HFFc6 (cell line): ENCODE measurements at regions not wholly inside any gene's neighbourhood (a gene's known extent, or its start where the extent isn't known, plus 50 kb on each side); places are given as distances from the start of the nearest gene placed in this dataset.

Experiments used
- DNase-seq: peaks from one replicate; pipeline ENCODE4 v3.0.0-alpha.2; 2018
- H3K27ac Mint-ChIP-seq: 2 replicates; pipeline ENCODE4 v1.8.0; 2020; ENCODE audit warnings: mild to moderate bottlenecking, mixed read lengths
- H3K27me3 Mint-ChIP-seq: 2 replicates; pipeline ENCODE4 v1.8.0; 2021; ENCODE audit warnings: mild to moderate bottlenecking, moderate library complexity, mixed read lengths; ENCODE audit not compliant: insufficient read depth
- H3K36me3 Mint-ChIP-seq: 2 replicates; pipeline ENCODE4 v1.8.0; 2021; ENCODE audit warnings: low read depth, mixed read lengths
- H3K4me1 Mint-ChIP-seq: 2 replicates; pipeline ENCODE4 v1.8.0; 2020; ENCODE audit warnings: low read depth, mixed read lengths
- H3K4me3 Mint-ChIP-seq: 2 replicates; pipeline ENCODE4 v1.8.0; 2020; ENCODE audit warnings: mild to moderate bottlenecking, moderate library complexity, mixed read lengths
- H3K9me3 Mint-ChIP-seq: 2 replicates; pipeline ENCODE4 v1.8.0; 2020; ENCODE audit warnings: mild to moderate bottlenecking, mixed read lengths
- TF ChIP-seq, protein P1 (sequence below): fragments of 200-600 bp; sonication (generic); IDR thresholded peaks from 2 replicates; pipeline ENCODE4 v1.5.0; 2021; ENCODE audit warnings: antibody characterized with exemption, mild to moderate bottlenecking

DNA sequence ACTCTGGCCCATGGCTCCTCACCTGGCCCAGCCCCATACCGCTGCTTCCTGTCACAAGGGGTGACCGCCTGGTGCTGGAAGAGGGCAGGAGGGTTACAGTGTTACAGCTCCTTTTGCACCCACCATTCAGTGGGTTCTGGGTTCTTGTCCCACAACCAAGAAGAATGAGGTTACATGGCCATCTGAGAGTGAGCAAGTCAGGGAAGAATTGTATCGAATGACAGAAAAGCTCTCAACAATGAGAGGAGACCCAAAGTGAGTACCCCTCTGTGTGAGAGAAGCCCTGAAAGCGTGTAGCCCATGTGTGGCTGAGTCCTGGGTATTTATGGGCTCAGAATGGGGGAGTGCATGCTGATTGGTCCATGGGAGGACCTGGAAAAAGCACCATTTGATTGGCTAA, 888.5 kb downstream of the ADGRL2 start:
- H3K4me1 Mint-ChIP-seq, result no peaks in the 10 kb centered on the region
- no peak for DNase-seq
- TF ChIP-seq, protein P1, sequence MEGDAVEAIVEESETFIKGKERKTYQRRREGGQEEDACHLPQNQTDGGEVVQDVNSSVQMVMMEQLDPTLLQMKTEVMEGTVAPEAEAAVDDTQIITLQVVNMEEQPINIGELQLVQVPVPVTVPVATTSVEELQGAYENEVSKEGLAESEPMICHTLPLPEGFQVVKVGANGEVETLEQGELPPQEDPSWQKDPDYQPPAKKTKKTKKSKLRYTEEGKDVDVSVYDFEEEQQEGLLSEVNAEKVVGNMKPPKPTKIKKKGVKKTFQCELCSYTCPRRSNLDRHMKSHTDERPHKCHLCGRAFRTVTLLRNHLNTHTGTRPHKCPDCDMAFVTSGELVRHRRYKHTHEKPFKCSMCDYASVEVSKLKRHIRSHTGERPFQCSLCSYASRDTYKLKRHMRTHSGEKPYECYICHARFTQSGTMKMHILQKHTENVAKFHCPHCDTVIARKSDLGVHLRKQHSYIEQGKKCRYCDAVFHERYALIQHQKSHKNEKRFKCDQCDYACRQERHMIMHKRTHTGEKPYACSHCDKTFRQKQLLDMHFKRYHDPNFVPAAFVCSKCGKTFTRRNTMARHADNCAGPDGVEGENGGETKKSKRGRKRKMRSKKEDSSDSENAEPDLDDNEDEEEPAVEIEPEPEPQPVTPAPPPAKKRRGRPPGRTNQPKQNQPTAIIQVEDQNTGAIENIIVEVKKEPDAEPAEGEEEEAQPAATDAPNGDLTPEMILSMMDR, result no peak
- peaks cover 45% of the 10 kb centered on the region for H3K9me3 Mint-ChIP-seq
- H3K27ac Mint-ChIP-seq, result no peak overlapping the region
- no peak overlapping the region for H3K4me3 Mint-ChIP-seq
- H3K27me3 Mint-ChIP-seq, result no peaks in the 10 kb centered on the region
- 0 out of 2 replicates have a peak, but pooled peaks cover 5% of the 10 kb centered on the region for H3K36me3 Mint-ChIP-seq

DNA sequence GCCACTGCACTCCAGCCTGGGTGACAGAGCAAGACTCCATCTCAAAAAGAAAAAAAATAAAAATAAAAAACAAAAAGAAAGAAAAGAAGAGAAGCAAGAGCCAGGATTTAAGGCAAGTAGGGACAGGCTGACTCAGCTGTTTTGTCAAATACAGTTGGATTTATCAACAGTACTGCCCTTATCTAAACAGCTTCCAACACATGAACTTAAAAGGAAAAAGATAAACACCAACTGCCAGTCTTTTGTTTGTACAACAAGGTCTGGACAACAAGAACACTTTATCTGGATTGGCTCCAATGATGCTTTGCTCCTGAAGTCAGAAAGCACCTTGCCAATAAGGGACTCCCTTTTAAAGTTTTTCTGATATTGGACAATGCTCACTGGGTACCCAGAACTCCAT, 886.0 kb downstream of the ADGRL2 start:
- Mint-ChIP-seq H3K27me3 (no peaks in the 10 kb centered on the region), H3K36me3 (0 out of 2 replicates have a peak, but pooled peaks cover 5% of the 10 kb centered on the region), H3K27ac (no peak overlapping the region), H3K4me3 (no peak overlapping the region), H3K9me3 (peaks cover 60% of the 10 kb centered on the region), H3K4me1 (no peaks in the 10 kb centered on the region)
- no peak for DNase-seq
- TF ChIP-seq, protein P1, result no peak

DNA sequence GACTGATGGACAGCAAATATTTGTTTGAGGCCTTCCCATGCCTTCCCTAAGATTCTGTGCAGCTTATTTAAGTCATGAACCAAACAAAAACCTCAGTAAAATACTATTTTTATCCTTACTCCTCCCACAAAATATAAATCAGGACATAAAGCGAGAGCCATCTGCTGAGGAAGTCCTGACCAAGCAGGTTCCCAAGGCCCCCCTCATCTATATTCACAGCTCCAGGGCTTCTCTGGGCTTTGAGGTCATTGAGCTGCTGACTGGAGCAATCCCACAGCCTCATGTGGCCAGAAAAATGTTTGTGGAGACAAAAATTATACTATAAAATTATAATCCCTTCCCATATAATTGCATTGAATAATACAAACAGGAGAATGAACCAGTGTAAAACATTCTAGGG, 846.2 kb downstream of the ADGRL2 start:
- Mint-ChIP-seq H3K9me3 (peaks cover 44% of the 10 kb centered on the region), H3K4me3 (no peak overlapping the region), H3K27me3 (no peaks in the 10 kb centered on the region), H3K27ac (no peak overlapping the region), H3K4me1 (no peaks in the 10 kb centered on the region), H3K36me3 (peaks cover 5% of the 10 kb centered on the region; the same call in 1 of the 2 replicates)
- TF ChIP-seq, protein P1, result no peak
- no peak for DNase-seq

DNA sequence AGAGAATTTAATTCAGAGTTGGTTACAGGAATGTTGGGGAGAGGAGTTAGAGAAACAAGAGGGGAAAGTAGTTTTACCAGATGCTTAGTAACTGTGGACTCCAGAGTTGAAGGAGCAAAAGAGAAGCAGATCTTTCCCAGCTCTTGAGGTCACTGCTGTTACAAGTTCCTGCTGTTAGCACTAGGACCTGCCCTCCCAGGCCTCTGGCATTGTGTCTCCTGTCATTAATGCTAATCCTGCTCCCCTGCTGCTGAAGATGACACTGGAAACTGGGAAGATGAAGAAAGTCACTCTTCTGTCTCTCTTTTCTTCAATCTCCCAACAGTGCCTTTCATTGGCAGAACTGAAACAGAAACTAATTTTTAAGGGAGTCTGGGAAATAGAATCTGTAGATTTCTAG, 845.6 kb downstream of the ADGRL2 start:
- H3K4me1 Mint-ChIP-seq, result no peaks in the 10 kb centered on the region
- no peak overlapping the region for H3K4me3 Mint-ChIP-seq
- H3K27ac Mint-ChIP-seq, result no peak overlapping the region
- no peak for DNase-seq
- H3K36me3 Mint-ChIP-seq, result peaks cover 5% of the 10 kb centered on the region; the same call in 1 of the 2 replicates
- TF ChIP-seq, protein P1, result no peak
- no peaks in the 10 kb centered on the region for H3K27me3 Mint-ChIP-seq
- peaks cover 40% of the 10 kb centered on the region for H3K9me3 Mint-ChIP-seq

DNA sequence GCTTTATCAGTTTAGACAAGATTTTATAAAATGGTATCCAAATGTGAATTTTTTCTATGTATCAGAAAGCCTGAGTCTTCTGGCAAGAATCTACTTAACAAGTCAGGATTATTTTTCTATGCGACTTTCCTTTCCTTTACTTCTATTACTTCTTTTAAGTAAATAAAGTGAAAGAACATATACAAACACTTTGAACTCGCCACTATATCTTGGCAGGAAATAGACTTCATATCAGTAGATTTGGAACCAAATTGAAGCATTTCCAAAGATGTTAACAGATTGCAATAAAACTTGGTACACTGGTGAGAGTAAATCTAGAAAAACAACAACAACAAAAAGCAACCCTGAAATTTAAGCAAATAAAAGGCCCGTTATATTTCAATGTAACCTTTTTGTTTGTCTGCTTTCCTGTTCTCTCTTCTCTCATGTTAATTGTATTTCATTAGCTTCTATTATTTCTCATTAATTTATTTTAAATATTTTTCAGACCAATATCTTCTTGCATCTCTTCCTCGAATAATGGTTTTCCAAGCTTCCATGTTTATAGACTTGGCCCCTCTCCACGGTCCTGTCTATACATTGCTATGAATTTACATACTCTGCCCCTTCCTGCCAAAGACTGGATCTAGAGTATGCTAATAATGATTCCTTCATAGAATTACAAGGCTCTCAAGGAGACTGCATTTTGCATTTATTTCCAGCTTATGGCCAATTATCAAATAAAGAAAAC, 843.6 kb downstream of the ADGRL2 start:
- no peaks in the 10 kb centered on the region for H3K27me3 Mint-ChIP-seq
- H3K9me3 Mint-ChIP-seq, result peaks cover 36% of the 10 kb centered on the region
- TF ChIP-seq, protein P1, result no peak
- H3K27ac Mint-ChIP-seq, result no peak overlapping the region
- H3K36me3 Mint-ChIP-seq, result peaks cover 5% of the 10 kb centered on the region; the same call in 1 of the 2 replicates
- no peak overlapping the region for H3K4me3 Mint-ChIP-seq
- no peak for DNase-seq
- no peaks in the 10 kb centered on the region for H3K4me1 Mint-ChIP-seq
